Activated naive CD8-positive, alpha-beta T cell treated with anti-CD3 and anti-CD28 coated beads, Interleukin-2, amount 50 U/mL, for 24 hours (primary cell): ENCODE measurements at regions not wholly inside any gene's neighbourhood (a gene's known extent, or its start where the extent isn't known, plus 50 kb on each side); places are given as distances from the start of the nearest gene placed in this dataset.
"Not testable (repeated sequence)": the region's sequence is repeated elsewhere in the genome, so short reads cannot be mapped to it uniquely, and the experiment has no call there.

Experiments used
- ATAC-seq: fragments of 150-1000 bp; cut with Tn5 transposase; one replicate; pipeline ENCODE4 v1.10.0; 2021
- DNase-seq: peaks from one replicate; pipeline ENCODE4 v3.0.0; 2021
- H3K27ac Mint-ChIP-seq: one replicate; pipeline ENCODE4 v1.8.0; 2021; ENCODE audit warnings: mild to moderate bottlenecking, mixed read lengths
- H3K27me3 Mint-ChIP-seq: one replicate; pipeline ENCODE4 v1.8.0; 2021; ENCODE audit warnings: mixed read lengths
- H3K36me3 Mint-ChIP-seq: one replicate; pipeline ENCODE4 v1.8.0; 2021; ENCODE audit warnings: low read depth, mixed read lengths
- H3K4me1 Mint-ChIP-seq: one replicate; pipeline ENCODE4 v1.8.0; 2021; ENCODE audit warnings: mixed read lengths
- H3K4me3 Mint-ChIP-seq: one replicate; pipeline ENCODE4 v1.8.0; 2021; ENCODE audit warnings: mild to moderate bottlenecking, moderate library complexity, mixed read lengths
- H3K9me3 Mint-ChIP-seq: one replicate; pipeline ENCODE4 v1.8.0; 2021; ENCODE audit warnings: mixed read lengths

DNA sequence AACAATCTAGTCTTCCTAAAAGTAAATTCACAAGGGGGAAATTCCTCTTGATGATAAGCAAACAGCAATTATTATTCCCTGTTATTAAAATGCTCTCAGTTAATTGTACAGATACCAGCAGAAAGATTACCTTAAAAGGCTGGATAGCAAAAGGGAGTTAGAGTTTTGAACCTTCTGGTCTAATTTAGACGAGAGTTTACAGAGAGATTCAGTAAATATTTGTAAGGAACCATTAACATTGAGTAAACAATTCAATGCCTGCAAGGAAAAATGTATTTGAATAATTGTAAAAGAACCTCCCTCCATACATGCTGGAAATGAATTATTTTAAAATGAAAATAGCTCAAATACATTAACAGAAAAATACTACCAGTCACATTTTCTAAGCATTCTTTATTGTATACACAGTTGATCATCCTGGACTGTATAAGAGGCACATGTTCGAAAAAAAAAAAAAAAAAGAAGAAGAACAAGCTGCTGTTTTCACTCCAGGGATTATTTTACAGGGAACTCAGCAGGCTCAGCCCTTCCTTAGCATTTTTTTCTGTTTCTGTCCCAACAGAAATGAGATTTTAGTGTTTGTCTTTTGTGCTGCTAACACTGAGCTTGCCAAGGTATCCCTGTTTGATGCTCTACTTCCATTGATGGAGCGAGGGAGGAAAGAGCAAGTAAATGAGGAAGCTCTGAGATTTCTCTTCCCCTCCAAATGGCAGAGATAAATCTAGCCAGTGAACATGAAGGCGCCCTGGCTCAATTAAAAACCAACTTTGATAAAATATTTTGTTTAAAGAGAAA, 141.1 kb downstream of the ENC1 start:
- DNase-seq, result no peak
- no peak overlapping the region for H3K27ac Mint-ChIP-seq
- peaks cover 2% of the 10 kb centered on the region for H3K27me3 Mint-ChIP-seq
- no peaks in the 10 kb centered on the region for H3K4me1 Mint-ChIP-seq
- no peak for ATAC-seq
- no peaks in the 10 kb centered on the region for H3K36me3 Mint-ChIP-seq
- no peak overlapping the region for H3K4me3 Mint-ChIP-seq
- no peaks in the 10 kb centered on the region for H3K9me3 Mint-ChIP-seq

GRCh38 chr5:74497706-74498105, 142.8 kb downstream of the ENC1 start:
- Mint-ChIP-seq H3K9me3 (no peaks in the 10 kb centered on the region), H3K27ac (no peak overlapping the region), H3K36me3 (no peaks in the 10 kb centered on the region), H3K4me3 (no peak overlapping the region), H3K27me3 (peaks cover 9% of the 10 kb centered on the region), H3K4me1 (no peaks in the 10 kb centered on the region)
- DNase-seq, result no peak
- no peak for ATAC-seq

DNA sequence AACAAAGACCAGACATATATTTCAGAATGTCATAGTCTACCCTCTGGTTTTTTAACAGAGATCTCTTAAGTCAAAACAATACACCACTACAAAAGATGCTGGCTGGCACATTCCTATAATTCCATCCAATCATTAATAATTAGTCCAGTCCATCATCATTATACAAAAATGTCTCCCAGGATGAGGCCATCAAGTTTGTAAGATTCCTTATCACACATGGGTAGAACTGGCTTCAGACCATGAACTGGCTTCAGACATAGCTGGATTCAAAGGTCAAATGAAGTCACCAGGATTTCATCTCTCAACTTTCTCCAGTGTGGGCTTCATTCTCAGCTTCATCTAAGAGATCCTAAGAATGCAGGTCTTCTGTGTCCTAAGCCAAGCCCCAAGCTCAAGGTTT, 147.1 kb downstream of the ENC1 start:
- DNase-seq (no peak), ATAC-seq (no peak)
- no peaks in the 10 kb centered on the region for H3K36me3 Mint-ChIP-seq
- peaks cover 10% of the 10 kb centered on the region for H3K4me1 Mint-ChIP-seq
- peaks cover 13% of the 10 kb centered on the region for H3K27me3 Mint-ChIP-seq
- H3K9me3 Mint-ChIP-seq, result no peaks in the 10 kb centered on the region
- no peak overlapping the region for H3K4me3 Mint-ChIP-seq
- H3K27ac Mint-ChIP-seq, result no peak overlapping the region

DNA sequence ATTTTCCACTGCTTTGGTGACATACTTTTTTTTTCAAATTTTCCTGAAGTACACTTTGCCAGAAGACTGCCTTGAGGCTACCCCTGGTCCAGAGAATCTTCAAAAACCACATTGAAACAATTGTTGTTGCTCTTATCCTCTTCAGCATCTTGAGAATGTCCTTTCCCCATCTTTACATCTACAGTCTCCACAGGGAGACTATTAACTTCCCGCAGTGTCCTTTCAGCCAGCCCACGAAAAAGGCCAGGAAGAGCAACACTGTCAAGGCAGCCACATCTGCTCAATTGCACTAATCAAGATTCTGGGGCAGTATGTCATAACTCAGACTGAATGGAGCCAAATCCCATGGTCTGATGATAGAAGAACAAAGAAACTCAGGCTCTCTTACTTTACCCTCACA, 148.3 kb downstream of the ENC1 start:
- Mint-ChIP-seq H3K4me3 (no peak overlapping the region), H3K9me3 (no peaks in the 10 kb centered on the region), H3K27ac (no peak overlapping the region), H3K4me1 (peaks cover 10% of the 10 kb centered on the region), H3K36me3 (no peaks in the 10 kb centered on the region), H3K27me3 (peaks cover 13% of the 10 kb centered on the region)
- no peak for DNase-seq
- no peak for ATAC-seq

DNA sequence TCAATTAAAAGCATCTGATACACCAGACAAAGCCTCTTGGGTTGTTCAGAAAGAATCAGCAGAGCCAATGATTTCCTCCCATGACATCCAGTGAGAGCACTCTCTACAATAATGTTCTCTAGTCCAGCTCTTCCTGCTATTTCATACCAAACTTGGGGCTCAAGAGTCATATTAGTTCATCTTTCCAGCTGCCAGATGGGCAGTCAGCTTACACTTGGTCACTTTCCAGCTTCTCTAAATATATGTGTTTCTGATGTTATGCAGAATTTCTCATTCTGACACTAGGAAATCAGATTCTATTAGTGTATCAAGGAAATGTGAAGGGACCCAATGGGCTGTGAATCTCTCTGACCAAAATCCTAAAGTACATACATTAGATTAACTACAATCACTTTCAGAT, 148.9 kb downstream of the ENC1 start:
- ATAC-seq (no peak), DNase-seq (no peak)
- Mint-ChIP-seq H3K9me3 (no peaks in the 10 kb centered on the region), H3K36me3 (no peaks in the 10 kb centered on the region), H3K4me3 (no peak overlapping the region), H3K27me3 (peaks cover 13% of the 10 kb centered on the region), H3K27ac (no peak overlapping the region), H3K4me1 (peaks cover 10% of the 10 kb centered on the region)

DNA sequence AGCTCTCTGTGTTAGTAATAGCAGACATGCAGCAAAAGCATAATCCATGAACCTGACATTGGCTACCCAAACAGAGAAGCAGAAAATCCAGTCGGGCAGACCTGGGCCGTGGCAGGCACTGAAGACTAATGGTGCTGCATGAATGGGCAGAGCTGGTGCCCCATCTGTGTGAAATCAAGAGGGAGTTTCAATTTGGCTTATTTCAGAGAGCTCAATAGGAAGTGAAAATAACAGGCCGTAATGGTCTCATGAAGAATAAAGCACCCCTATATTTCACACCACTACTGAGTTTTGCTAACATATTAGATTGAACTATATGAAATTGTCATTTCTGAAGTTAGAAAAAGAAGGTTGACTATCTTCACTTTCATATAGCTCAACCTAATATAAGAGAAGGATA, 149.7 kb downstream of the ENC1 start:
- H3K36me3 Mint-ChIP-seq, result no peaks in the 10 kb centered on the region
- ATAC-seq, result no peak
- no peak for DNase-seq
- H3K27ac Mint-ChIP-seq, result no peak overlapping the region
- no peaks in the 10 kb centered on the region for H3K9me3 Mint-ChIP-seq
- H3K4me1 Mint-ChIP-seq, result peaks cover 10% of the 10 kb centered on the region
- H3K4me3 Mint-ChIP-seq, result no peak overlapping the region
- peaks cover 11% of the 10 kb centered on the region for H3K27me3 Mint-ChIP-seq

DNA sequence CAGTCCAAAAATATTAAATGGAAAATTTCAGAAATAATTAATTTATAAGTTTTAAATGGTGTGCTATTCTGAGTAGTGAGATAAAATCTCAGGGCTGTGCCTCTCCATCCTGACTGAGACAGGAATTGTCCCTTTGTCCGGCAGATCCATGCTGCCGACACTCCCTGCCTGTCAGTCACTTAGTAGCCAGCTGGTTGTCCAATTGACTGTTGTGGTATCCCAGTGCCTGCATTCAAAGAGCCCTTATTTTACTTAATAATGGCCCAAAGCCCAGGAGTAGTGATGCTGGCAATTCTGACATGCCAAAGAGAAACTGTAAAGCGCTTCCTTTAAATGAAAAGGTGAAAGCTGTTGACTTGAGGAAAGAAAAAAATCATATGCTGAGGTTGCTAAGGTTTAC, 157.5 kb downstream of the ENC1 start:
- H3K9me3 Mint-ChIP-seq, result no peaks in the 10 kb centered on the region
- H3K4me1 Mint-ChIP-seq, result no peaks in the 10 kb centered on the region
- H3K4me3 Mint-ChIP-seq, result no peak overlapping the region
- ATAC-seq (no peak), DNase-seq (no peak)
- H3K27ac Mint-ChIP-seq, result no peak overlapping the region
- no peaks in the 10 kb centered on the region for H3K36me3 Mint-ChIP-seq
- H3K27me3 Mint-ChIP-seq, result no peaks in the 10 kb centered on the region

DNA sequence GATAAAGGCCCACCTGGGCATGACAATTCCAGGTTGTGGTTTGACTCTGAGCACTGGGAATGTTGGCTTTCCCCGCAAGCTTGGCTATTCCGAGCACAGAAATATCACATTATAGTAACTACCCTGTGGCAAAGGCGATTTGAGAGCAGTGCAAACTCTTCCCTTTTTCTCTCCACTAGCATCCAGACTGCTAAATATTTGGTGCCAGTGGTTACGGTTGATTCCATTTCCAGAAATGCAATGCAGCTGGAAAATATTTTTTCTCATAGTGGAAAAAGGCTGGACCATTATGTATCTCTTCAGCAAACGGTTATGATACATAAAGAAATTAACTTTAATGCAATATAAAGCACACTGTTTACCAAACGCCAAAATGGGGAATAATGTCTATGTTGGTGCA, 158.0 kb downstream of the ENC1 start:
- H3K36me3 Mint-ChIP-seq, result no peaks in the 10 kb centered on the region
- ATAC-seq, result no peak

GRCh38 chr5:74481357-74481756, 159.2 kb downstream of the ENC1 start:
- H3K27ac Mint-ChIP-seq, H3K27me3 Mint-ChIP-seq, H3K36me3 Mint-ChIP-seq, H3K4me3 Mint-ChIP-seq, ATAC-seq, DNase-seq, H3K4me1 Mint-ChIP-seq, H3K9me3 Mint-ChIP-seq: not testable (repeated sequence)

More for the DNA sequence above, 158.0 kb downstream of the ENC1 start:
- H3K27ac Mint-ChIP-seq, result no peak overlapping the region
- no peaks in the 10 kb centered on the region for H3K9me3 Mint-ChIP-seq
- DNase-seq, result no peak
- H3K4me1 Mint-ChIP-seq, result no peaks in the 10 kb centered on the region
- H3K4me3 Mint-ChIP-seq, result no peak overlapping the region
- no peaks in the 10 kb centered on the region for H3K27me3 Mint-ChIP-seq

GRCh38 chr5:74480201-74480600, 160.3 kb downstream of the ENC1 start:
- Mint-ChIP-seq H3K4me3 (no peak overlapping the region), H3K27me3 (peaks cover 7% of the 10 kb centered on the region), H3K27ac (no peak overlapping the region), H3K36me3 (no peaks in the 10 kb centered on the region), H3K9me3 (no peaks in the 10 kb centered on the region), H3K4me1 (no peaks in the 10 kb centered on the region)
- ATAC-seq (no peak), DNase-seq (no peak)

GRCh38 chr5:74478328-74478727, 162.2 kb downstream of the ENC1 start:
- Mint-ChIP-seq H3K9me3 (no peaks in the 10 kb centered on the region), H3K27ac (no peak overlapping the region), H3K27me3 (peaks cover 7% of the 10 kb centered on the region), H3K4me1 (no peaks in the 10 kb centered on the region), H3K36me3 (no peaks in the 10 kb centered on the region), H3K4me3 (no peak overlapping the region)
- DNase-seq (no peak), ATAC-seq (no peak)

- H3K36me3 Mint-ChIP-seq, result no peaks in the 10 kb centered on the region
- peaks cover 7% of the 10 kb centered on the region for H3K27me3 Mint-ChIP-seq
- no peak overlapping the region for H3K27ac Mint-ChIP-seq
- DNase-seq (no peak), ATAC-seq (no peak)
- no peaks in the 10 kb centered on the region for H3K4me1 Mint-ChIP-seq
- no peak overlapping the region for H3K4me3 Mint-ChIP-seq
- H3K9me3 Mint-ChIP-seq, result no peaks in the 10 kb centered on the region
Measured at GRCh38 chr5:74477761-74478160, 162.8 kb downstream of the ENC1 start.

- Mint-ChIP-seq H3K27me3 (peaks cover 9% of the 10 kb centered on the region), H3K27ac (no peak overlapping the region), H3K4me1 (no peaks in the 10 kb centered on the region), H3K36me3 (no peaks in the 10 kb centered on the region), H3K4me3 (no peak overlapping the region), H3K9me3 (no peaks in the 10 kb centered on the region)
- ATAC-seq (no peak), DNase-seq (no peak)
Measured at GRCh38 chr5:74476819-74477453, 163.6 kb downstream of the ENC1 start.

DNA sequence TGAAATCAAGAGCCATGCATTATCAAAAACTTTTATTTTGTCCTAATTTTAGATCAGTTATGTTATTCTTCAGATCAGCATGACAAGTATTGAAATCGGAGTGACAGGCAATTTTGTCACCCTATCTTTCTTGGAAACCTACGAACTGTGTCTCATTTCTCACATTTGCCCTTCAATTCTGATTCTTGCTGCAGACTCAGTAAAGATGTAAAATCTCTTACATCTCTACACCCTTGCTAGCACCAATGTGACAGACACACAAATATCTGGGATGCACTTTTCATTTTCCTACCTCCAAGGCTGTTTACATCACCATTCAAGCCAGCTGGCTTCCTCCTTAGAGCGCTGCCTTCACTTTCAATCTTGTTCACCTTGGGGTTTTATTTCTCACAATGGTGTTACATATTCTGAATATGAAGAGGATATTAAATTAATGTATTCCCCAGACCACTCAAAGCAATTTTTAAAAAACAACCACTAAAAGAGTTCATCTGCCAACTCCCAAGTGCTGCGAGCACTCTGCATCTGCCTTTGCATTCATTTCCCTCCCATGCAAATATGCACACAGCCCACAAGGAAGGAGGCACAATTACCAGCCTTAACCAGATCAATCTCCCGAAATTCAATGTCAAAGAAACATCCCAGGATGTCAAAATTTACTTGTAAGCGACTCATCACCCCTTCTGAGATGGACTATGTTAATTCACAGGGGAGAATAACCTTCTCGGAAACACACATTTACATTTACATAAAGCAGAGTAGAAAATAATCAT, 164.3 kb downstream of the ENC1 start:
- ATAC-seq (no peak), DNase-seq (no peak)
- H3K4me3 Mint-ChIP-seq, result no peak overlapping the region
- no peaks in the 10 kb centered on the region for H3K36me3 Mint-ChIP-seq
- H3K9me3 Mint-ChIP-seq, result no peaks in the 10 kb centered on the region
- H3K27ac Mint-ChIP-seq, result no peak overlapping the region
- no peaks in the 10 kb centered on the region for H3K4me1 Mint-ChIP-seq
- H3K27me3 Mint-ChIP-seq, result peaks cover 9% of the 10 kb centered on the region

DNA sequence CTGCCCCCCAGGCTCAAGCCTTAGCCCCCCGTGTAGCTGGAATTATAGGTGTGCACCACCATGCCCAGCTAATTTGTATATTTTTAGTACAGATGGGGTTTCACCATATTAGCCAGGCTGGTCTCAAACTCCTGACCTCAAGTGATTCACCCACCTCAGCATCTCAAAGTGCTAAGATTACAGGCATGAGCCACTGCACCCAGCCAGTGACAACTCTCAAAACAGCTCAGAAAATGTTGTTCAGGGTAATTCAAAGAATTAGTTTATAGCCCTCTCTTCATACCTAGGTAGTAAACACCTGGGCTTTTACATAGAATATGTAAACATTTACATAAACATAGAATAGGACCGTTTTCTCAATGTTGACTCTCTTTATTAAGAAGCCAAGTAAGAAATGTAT, 168.7 kb downstream of the ENC1 start:
- H3K4me1 Mint-ChIP-seq, result no peaks in the 10 kb centered on the region
- H3K27me3 Mint-ChIP-seq, result peaks cover 11% of the 10 kb centered on the region
- no peaks in the 10 kb centered on the region for H3K36me3 Mint-ChIP-seq
- no peak overlapping the region for H3K27ac Mint-ChIP-seq
- H3K4me3 Mint-ChIP-seq, result no peak overlapping the region
- no peaks in the 10 kb centered on the region for H3K9me3 Mint-ChIP-seq
- ATAC-seq, result no peak
- no peak for DNase-seq
